AG09309 (cell line): ENCODE measurements at regions not wholly inside any gene's neighbourhood (a gene's known extent, or its start where the extent isn't known, plus 50 kb on each side); places are given as distances from the start of the nearest gene placed in this dataset.
"Not testable (repeated sequence)": the region's sequence is repeated elsewhere in the genome, so short reads cannot be mapped to it uniquely, and the experiment has no call there.

Experiments used
- DNase-seq: peaks from one replicate; pipeline ENCODE4 v3.0.0-alpha.2; 2010; ENCODE audit warnings: low read depth
- H3K4me3 ChIP-seq: 2 replicates; pipeline ENCODE4 v1.5.1; 2011; ENCODE audit warnings: mild to moderate bottlenecking, low read depth, low read length, moderate library complexity; ENCODE audit not compliant: control insufficient read depth
- TF ChIP-seq, protein P1 (sequence below): IDR thresholded peaks from 2 replicates; pipeline ENCODE4 v1.5.1; 2011; ENCODE audit warnings: mild to moderate bottlenecking, low read depth, low read length, inconsistent platforms; ENCODE audit not compliant: insufficient read depth, control insufficient read depth; ENCODE audit errors: missing control alignments

DNA sequence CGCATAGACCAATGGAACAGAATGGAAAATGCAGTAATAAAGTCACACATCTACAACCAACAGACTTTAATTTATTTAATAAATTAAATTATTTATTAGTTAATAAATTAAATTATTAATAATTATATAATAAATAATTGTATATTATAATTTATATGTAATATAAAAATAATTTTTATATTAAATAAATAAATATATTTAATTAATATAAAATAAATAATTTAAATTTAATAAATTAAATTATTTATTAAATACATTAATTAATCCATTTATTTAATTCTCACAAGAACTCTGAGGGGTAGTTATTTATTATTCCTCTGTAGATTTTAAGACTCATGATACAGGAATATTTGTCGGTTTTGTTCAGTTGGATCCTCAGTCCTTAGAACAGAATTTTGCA, 176.1 kb upstream of the ADAMTS19 start:
- DNase-seq = no peak
- TF ChIP-seq, protein P1, sequence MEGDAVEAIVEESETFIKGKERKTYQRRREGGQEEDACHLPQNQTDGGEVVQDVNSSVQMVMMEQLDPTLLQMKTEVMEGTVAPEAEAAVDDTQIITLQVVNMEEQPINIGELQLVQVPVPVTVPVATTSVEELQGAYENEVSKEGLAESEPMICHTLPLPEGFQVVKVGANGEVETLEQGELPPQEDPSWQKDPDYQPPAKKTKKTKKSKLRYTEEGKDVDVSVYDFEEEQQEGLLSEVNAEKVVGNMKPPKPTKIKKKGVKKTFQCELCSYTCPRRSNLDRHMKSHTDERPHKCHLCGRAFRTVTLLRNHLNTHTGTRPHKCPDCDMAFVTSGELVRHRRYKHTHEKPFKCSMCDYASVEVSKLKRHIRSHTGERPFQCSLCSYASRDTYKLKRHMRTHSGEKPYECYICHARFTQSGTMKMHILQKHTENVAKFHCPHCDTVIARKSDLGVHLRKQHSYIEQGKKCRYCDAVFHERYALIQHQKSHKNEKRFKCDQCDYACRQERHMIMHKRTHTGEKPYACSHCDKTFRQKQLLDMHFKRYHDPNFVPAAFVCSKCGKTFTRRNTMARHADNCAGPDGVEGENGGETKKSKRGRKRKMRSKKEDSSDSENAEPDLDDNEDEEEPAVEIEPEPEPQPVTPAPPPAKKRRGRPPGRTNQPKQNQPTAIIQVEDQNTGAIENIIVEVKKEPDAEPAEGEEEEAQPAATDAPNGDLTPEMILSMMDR = no peak
- no peak overlapping the region for H3K4me3 ChIP-seq

DNA sequence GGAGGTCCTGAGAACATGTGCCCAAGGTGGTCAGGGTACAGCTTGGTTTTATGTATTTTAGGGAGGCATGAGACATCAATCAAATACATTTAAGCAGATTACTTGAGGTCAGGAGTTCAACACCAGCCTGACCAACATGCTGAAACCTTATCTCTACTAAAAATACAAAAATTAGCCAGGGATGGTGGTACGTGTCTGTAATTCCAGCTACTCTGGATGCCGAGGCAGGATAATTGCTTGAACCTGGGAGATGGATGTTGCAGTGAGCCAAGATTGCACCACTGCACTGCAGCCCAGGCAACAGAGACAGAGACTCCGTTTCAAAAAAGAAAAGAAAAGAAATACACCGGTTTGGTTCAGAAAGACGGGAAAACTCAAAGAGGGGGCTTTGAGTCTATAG, 165.9 kb upstream of the ADAMTS19 start:
- not testable (repeated sequence) for H3K4me3 ChIP-seq, DNase-seq

DNA sequence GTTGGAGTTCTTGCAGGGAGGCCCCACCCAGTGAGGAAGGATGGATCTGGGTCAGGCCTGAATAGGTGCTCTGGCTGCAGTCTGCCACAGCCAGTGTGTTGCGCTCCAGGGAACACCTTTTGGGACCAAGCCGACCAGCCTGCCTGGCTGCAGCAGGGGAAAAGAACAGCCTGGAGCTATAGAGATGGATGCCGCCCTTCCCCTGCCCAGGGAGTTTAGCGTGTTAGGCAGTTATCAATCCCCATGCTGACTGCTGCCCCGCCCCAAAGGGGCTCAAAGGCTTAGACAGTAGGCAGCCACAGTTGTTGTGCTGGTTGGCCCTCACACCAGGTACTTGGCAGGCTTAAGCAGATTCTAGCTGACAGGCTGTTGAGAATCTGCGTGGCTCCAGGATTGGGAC, 153.4 kb upstream of the ADAMTS19 start:
- H3K4me3 ChIP-seq = no peak overlapping the region
- DNase-seq = no peak
- TF ChIP-seq, protein P1 = no peak

DNA sequence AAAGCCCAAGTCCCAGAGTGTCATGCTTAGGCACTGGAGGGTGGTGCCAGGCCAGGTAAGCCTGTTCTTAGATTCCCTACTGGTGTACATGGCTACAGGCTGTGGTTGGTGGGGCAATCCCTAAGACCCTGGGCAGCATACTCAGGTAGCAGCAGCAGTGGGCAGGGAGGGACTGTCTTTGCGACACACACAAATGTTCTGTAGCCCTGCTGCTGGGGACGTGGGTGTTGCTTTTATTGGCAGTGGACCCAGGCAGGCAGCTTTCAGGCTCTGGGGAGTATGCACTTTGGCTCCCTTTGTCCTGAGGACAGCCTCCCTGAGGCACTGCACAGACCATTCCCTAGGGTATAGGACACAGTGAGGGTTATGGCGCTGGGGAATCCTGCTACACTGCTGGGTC, 137.1 kb upstream of the ADAMTS19 start:
- TF ChIP-seq, protein P1 = no peak
- H3K4me3 ChIP-seq = no peak overlapping the region
- no peak for DNase-seq

DNA sequence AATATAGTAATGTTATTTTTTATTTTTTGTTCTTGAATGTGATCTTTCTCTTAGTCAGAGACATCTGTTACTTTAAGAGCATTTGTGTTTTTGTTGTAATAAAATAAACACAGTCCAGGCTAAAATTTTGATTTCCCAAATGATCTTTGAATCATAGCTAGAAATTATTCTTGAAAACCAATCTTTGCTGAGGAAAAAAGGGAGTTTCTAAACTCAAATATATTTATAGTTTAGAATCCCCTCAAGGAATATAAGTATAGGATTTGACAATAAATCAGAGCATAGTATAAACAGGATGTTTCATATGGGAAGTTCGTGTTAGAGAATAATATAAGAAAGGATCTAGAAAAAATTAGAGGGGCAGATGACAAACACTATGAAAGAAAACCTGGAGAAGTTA, 118.8 kb upstream of the ADAMTS19 start:
- H3K4me3 ChIP-seq = no peak overlapping the region
- TF ChIP-seq, protein P1 = no peak
- DNase-seq = no peak

DNA sequence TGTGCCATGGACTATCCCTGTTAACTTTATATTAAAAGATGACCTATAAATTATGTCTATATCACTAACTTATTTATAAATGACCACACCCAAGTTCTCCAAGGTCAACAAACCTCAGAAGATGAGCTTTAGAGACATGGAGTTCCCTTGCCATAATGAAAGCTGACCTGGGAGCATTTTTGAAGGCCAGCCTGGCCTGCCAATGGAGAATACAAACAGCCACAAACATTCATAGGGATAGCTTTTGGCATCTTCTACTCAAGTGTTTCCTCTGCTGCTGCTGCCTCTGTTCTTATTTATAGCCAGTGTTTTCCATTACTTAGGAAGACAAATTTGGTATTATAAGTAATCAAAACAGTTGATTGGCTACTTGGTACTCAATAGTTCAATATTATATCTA, 117.3 kb upstream of the ADAMTS19 start:
- no peak overlapping the region for H3K4me3 ChIP-seq
- no peak for DNase-seq
- TF ChIP-seq, protein P1 = no peak

DNA sequence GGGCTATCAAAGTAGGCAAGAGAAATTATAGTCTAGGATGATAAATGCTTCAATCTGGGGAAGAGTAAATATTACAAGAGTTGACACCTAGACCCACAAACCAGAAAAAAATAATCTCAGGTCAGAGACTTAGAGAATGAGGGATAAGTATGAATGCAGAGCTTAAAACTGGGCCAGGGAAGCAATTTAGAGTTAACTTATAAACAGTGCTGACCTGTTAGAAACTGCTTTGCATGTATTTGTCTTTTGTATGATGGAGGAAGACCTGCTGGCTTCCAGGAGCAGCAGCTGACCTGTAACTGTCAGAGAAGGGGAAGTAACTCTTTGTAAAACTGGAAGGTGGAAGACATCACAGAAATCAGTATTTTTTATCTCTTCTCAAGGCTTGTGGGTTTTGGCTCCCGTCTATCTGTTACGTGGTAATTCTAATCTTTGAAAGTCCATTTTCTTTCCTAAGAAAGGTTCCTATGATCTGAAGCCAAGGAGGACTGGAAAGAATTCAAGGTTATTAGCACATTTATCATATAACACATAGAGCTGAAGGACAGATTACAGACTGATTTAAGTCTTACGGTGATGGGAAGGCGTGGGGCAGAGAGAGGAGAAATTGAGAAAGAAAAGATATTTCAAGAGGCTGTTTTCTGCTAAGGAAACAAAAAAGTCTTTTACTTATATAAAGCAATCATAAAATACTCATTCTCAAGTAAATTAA, 114.7 kb upstream of the ADAMTS19 start:
- no peak for DNase-seq
- no peak overlapping the region for H3K4me3 ChIP-seq
- TF ChIP-seq, protein P1 = no peak
